ENCODE measurements at regions not wholly inside any gene's neighbourhood (a gene's known extent, or its start where the extent isn't known, plus 50 kb on each side); places are given as distances from the start of the nearest gene placed in this dataset.
"Not testable (repeated sequence)": the region's sequence is repeated elsewhere in the genome, so short reads cannot be mapped to it uniquely, and the experiment has no call there.

DNA sequence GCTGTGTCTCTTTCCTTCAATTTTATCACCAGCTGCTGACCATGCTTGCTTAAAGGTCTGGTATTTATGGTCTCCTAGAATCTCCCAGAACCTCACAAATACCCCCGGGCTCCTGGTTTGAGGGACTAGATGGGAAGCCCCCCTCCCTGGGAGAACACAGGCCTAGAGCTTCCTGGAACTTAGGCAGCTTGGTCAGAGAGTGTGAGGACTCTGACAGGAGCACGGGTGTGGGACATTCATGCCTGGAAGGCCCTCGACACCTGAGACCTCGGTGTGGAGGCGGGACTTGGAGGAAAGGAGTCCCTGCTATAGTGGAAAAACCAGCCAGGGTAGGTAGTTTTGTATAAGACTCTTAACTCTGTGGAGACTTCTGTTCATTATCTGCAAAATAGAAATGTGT, 211.5 kb upstream of the PLGLB2 start:
- DNase-seq (ENCODE audit: low read depth in 2 of 2), result not testable (repeated sequence)

DNA sequence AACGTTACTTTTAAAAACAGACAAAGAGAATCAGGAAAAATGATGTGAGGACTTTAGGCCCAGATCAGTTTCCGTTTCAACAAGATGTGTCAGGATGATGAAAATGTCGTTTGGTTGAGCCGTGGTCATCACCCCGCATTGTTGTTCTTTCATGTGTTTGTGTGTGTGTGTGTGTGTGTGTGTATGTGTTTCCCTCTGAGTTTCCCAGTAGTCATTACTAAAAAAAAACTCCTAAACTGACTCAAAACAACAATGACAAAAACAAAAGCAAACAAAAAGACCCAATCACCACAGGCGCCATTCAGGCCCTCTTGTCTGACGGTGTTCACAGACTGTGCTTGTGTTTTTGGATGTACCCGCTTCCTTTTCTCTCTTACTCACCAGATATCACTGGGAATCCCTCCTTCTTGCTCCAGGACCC, 210.6 kb upstream of the PLGLB2 start:
- DNase-seq (ENCODE audit: low read depth in 2 of 2), result peak in 1 of 2 donors; percentile 65

DNA sequence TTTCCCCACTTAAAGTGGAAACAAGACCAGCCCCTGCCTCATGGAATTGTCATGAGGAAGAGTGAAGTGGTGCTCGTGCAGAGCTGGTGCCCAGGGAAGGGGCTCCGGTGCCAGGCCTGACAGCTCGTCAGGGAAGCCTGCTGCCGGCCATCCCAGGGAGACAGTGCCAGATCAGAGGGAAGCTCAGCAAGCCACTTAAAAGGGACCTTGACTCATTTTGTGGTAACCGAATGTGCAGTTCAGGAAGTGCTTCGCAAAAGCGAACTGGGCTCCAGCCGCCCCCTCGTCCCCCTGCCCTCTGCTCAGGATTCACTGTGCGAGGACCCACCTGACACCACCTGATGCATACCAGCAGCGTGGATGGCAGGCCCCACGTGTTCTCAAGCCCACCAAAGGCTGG, 209.6 kb upstream of the PLGLB2 start:
- not testable (repeated sequence) for DNase-seq (ENCODE audit: low read depth in 2 of 2)

DNA sequence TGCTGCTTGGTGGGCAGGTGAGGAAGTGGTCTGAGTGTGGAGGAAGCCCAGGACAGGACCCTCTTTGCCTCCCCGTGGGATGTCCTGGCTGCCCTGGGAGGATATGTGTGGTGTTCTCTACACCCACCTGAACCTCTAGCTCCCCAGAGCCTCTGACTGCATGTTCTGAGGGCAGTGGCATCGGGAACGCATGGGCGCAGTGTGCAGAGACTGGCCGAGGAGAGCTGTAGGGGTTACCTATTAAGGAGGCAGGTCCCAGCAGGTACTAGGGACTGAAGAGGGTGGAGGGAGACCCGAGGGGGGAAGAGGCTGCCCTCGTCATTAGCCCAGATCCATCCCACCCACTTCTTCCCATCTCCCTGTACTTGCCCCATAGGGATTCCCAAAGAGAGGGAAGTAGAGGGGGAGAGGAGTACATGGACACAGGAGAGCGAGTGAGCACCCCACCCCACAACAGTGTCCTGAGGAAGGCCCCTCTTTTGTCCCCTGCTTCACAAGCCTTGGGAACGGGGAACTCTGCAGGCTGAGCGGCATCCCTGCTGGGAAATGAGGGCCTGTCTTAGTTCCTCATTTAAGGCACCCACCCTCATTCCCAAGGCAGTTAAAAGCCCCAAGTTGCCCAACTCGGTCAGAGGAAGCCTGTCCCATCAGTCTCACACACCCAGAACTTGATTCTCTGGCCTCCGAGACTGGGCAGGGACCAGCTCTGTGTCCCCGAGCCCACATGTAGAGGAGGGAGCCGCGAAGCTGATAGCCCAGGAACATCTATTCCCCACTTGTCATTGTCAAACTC, 208.5 kb upstream of the PLGLB2 start:
- DNase-seq (ENCODE audit: low read depth in 2 of 2), result not testable (repeated sequence)

DNA sequence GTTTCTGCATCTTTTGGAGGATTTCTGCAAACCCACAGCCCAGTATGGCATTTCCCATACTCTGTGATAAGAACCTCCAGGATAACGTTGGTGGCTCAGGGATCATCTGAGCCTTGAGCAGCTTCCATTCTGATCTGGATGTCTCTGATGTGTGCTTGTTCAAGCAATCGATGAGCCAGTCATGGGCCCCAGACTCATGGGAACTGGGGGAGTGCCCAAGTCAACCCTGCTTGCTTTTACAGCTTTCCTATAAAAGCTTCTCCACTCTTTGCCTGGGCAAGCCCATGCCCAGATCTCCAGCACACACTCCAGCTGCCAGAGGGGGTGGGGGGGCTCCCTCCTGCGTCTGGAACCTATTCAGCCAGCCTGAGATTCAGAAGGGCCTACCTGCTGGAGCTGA, 207.6 kb upstream of the PLGLB2 start:
- DNase-seq (ENCODE audit: low read depth in 2 of 2), result not testable (repeated sequence)

DNA sequence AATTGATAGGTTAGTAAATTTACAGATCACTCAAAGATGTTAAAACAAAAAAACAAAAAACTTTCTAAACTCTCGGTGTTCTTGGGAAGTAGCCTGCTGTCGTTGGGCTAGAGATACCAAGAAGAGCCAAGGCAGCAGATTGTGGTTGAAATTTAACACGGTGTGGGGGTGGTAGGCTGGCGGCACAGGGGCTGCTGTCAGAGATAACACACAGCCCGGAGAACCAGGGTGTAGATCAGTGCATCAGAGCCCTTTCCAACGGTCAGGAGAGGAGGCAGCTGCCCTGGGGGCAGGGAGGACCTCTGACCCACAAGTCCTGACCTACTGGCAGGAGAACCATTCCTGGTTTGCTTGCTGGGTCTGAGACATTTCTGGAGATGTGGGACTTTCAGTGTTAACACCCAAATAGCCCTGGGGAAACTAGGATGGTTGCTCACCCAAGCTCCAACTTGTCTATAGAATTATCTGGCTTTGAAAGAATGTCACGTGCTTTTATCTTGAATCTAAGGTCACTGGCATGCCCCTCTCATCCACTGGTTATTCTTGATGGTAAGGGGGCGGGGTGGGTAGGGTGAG, 205.2 kb upstream of the PLGLB2 start:
- DNase-seq (ENCODE audit: low read depth in 2 of 2), result not testable (repeated sequence)

DNA sequence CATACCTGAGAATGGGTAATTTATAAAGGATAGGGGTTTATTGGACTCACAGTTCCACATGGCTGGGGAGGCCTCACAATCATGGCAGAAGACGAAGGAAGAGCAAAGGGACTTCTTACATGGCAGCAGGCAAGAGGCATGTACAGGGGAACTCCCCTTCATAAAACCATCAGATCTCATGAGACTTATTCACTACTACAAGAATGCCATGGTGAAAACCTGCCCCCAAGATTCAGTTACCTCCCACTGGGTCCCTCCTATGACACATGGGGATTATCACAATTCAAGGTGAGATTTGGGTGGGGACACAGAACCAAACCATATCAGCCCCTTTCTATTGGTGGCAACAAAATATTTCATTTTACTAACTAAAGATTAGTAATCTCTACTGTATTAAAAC, 204.1 kb upstream of the PLGLB2 start:
- not testable (repeated sequence) for DNase-seq (ENCODE audit: low read depth in 2 of 2)

DNA sequence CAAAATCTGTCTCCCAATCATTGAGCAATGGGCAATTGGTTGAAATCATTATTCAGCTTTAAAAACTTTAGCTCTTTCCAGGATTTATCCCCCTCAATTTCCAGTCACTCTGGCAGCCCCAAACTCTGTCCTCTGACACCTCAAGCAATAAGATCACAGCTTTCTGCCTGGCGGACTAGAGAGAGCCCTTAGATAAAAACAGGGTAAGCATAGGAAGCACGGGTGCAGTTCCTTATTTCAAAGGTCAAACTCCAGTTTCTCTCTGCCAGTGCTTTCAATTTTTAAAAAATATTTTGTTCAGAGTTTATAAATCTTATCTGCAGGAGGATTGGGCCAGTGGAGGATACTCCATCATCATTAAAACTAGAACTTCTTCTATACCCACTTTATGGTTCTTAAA, 200.8 kb upstream of the PLGLB2 start:
- DNase-seq (ENCODE audit: low read depth in 2 of 2), result not testable (repeated sequence)

DNA sequence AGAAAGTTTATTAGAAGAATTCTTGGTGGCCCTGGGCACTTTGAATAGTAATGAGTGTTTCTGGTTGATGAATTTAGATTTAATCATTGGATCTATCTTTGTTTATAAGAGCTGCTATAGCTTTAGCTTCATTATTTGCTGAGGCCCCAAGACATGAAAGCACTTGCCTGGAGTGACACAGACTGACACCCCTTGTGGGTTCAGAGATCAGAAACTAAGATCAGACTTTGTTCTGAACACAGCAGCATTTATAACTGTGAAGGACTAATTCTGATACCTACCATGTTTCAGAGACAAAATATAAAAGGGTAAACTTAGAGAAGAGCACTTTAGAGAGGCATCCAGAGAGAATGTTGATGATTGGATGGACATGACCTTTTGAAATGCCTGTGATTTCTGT, 199.9 kb upstream of the PLGLB2 start:
- DNase-seq (ENCODE audit: low read depth in 2 of 2), result not testable (repeated sequence)

DNA sequence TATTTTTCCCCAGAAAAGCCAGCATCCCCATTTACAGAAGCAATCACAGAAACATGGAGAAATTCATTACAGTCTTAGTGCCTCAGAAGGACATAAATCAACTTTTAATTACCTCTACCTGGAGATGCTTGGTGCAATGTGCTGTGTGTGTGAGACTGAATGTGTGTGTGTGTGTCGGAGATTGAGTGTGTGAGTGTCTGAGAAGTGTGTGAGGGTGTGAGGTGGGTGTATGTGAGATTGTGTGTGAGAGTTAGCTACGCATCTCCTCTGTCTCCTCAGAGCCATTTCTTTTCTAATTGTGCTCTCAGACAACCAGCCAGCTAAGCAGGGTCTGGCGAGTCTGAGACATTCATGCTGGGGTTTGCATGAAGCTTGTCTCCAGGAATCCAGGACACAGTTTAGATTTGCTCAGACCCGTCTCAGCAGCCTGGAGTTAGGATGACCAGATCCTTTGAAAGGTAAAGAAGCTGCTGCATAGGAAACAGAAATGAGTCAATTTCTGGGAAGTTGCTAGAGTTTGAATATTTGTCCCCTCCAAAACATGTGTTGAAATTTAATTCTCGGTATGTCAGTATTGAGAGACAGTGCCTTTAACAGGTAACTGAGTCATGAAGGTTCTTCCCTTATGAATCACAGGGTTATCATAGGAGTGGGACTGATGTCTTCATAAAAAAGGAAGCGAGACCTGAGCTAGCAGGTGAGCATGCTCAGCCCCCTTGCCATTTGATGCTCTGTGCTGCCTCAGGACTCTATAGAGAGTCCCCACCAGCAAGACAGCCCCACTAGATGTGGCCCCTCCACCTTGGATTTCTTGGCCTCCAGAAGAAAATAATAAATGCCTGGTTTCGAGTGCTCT, 199.0 kb upstream of the PLGLB2 start:
- not testable (repeated sequence) for DNase-seq (ENCODE audit: low read depth in 2 of 2)

DNA sequence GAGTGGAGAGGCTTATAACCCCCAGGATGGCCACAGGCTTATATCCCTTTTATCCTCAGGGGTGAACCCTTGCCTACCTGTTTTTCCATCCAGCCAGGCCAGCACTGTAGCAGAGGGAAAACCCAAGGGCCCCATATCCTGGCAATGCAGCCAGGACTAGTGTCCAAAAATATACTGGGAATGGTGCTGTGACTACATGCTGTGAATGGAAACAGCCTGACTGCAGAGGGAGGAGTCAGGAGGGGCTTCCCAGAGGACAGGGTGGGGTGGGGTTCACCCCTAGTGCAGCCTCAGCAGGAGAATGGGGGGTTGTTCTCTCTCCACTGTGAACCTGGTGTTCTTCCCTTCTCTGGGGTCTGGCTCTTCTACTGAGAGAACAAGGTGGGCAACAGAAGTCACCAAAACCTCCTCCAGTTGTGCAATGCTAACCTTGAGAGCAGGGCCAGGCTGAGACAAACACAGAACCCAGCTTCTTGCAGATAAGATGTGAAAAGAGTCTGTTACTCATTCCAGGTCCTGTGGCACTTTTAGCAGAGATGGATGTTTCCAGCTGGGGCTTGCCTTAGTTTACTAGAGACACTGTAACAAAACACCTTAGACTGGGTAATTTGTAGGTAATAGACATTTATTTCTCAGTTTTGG, 198.2 kb upstream of the PLGLB2 start:
- DNase-seq (ENCODE audit: low read depth in 2 of 2), result peak in 1 of 2 donors; percentile 33

DNA sequence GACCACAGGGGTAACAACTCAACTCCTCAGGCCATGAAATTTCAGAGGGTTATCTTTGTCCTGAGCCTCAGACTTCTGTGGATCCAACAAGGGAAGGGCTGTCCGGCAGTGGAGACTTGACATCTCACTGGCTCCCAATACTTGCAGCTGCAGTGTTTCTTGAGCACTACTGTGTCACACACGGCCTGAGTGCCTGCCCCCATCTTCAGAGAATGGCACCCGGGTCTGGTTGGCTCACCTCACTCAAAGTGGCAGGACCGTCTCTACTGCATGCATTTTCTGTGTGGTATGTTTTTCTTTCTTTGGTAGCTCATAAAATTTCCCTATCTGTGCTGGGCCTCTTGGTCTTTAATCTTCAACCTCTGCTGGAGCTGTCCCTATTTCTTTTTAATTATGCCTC, 193.2 kb upstream of the PLGLB2 start:
- not testable (repeated sequence) for DNase-seq (ENCODE audit: low read depth in 2 of 2)

DNA sequence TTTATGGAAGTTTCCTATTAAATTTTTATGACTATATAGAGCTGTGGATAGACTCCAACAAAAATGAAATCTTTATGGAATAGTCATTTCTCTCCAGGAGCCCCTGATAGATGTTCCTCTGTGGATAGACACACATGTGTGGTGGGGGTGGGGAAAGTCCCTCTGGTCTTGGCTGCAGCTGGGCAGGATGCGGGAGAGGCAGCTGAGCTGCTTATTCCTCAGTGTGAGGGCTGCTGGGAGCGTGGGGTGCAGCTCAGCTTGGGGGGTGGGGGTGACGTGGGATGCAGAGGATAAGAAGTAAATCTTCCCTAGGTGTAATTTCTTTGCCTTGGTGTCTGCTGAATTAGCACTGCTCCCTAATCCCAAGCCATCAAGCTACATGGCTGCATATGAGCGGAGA, 192.8 kb upstream of the PLGLB2 start:
- DNase-seq (ENCODE audit: low read depth in 2 of 2), result not testable (repeated sequence)

DNA sequence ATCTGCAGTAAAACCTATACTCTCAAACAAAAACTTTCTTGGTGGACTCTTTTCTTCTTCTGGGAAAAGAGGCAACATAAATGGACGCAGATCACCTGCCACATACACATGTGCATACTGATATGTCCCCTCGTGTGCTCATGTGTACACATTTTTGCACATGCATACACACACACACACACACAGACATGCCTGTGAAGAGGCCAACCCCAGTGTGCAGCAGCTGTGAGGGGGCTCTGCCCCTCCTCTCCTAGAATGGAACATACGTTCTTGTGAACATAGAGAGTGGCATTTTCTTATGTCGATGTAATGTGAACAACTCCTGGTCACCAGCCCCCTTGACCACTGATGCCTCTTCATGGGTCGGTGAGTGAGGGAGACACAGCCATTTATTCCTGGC, 188.9 kb upstream of the PLGLB2 start:
- not testable (repeated sequence) for DNase-seq (ENCODE audit: low read depth in 2 of 2)

DNA sequence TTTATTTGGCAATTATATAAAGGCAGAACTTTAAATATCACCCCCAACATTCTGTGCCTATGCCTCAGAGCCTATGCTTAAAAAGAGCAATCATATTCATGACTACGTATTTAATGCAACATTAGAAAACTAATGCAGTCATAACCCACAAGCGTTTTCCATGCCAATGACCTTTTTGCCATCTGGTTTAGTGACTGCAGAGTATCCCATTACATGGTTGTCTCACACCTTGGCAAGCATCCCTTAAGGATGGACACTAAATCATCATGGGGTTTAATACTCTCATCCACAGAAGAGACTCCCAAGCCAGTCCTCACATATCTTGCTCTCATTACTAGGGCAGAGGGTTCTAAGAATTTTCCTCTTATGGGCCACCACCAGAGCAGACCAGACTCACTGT, 188.2 kb upstream of the PLGLB2 start:
- not testable (repeated sequence) for DNase-seq (ENCODE audit: low read depth in 2 of 2)

DNA sequence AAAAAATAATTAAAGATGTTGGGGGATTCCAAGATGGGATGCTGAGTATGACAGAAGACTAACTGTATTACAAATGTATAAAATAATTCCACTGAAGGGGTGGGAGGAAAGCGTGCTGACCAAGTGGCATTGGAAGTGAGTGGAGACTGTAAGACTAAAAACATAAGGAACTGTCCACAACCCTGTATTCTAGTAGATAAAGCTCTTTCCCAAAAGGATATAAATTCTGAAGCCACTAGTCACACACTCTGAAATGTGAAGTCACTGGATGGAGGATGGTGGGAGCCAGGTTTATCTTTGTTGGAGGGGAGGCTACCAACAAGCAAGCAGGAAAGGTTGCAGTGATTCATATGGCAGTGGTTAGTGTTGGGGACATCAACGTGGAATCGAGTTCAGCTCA, 182.8 kb upstream of the PLGLB2 start:
- DNase-seq (ENCODE audit: low read depth in 2 of 2), result not testable (repeated sequence)

DNA sequence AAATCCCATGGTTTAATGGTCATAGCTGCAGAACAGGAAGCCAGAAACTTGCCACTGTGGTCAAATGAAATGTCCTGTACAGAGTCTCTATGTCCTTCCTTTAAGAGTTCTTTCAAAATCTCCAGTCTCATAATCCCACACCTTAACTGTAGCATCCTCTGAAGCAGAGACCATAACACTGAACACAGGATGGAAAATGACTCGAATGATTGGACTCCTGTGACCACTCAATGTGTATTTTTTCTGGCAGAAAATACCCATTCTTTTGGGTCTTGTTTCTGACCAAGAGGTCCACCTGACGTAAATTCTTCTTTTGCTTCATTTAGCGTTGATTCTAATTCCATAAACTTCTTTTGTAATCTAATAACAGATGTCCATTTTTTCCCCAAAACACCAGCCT, 181.4 kb upstream of the PLGLB2 start:
- not testable (repeated sequence) for DNase-seq (ENCODE audit: low read depth in 2 of 2)

DNA sequence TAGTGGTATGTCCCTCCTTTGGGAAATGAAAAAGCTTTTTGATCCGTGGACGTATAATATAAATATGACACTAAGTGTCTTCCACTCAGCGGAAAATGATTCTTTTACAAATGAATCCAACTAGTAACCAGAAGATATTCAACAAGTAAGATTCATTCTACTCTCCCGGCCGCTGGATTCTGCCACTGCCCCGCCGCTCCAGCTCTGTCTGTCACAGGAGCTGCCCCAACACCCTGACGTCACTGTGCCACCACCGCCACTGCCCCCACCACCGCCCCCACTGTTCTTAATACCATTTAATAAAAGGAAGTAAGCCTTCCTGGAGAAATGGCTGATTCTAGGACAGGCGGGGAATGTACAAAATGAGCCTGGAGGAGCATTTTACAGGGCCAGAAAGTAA, 180.8 kb upstream of the PLGLB2 start:
- not testable (repeated sequence) for DNase-seq (ENCODE audit: low read depth in 2 of 2)

DNA sequence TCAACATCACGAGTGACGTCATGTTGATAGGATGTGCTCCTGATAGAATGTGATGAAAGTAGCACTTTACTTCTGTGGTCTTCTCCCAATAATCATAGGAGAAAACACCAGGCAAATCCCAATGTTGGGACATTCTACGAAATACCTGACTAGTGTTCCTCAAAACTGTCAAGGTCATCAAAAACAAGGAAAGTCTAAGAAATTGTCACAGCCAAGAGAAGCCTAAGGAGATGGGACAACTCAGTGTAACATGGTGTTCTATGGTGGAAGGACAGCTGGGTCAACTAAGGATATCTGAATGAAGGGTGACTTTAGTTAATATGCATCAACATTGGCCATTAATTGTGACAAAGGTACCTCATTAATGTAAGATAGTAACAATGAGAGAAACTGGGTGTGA, 180.0 kb upstream of the PLGLB2 start:
- DNase-seq (ENCODE audit: low read depth in 2 of 2), result not testable (repeated sequence)

DNA sequence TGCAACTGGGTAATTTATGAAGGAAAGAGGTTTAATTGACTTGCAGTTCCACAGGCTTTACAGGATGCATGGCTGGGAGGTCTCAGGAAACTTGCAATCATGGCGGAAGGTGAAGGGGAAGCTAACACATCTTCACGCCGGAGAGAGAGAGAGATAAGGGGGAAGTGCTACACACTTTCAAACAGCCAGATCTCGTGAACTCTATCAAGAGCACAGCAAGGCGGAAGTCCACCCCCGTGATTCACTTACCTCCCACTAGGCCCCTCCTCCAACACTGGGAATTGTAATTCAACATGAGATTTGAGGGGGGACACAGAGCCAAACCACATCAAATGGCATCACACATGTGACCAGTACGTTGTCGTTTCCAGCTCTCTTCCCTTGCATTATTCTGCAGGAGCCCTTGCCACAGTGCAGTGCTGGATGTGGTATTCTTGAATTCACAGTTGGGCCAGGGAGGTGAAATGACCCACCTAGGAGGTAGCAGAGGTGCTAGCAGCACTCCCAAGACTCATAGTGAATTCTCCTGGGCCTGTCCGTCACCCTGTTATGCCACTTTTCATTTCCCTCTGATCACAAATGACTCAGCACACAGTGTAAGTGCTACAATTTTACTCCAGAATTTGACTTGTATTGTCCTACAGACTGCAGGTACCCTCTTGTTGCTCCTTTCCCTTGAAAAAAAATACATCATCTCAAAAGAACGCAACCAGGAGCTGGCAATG, 179.2 kb upstream of the PLGLB2 start:
- DNase-seq (ENCODE audit: low read depth in 2 of 2), result not testable (repeated sequence)

All from lung microvascular endothelial cell (primary cell).